Inferior parietal cortex (tissue), 1 donor: ENCODE measurements at regions not wholly inside any gene's neighbourhood (a gene's known extent, or its start where the extent isn't known, plus 50 kb on each side); places are given as distances from the start of the nearest gene placed in this dataset.

Source experiments
- DNase-seq: peaks from one replicate; pipeline ENCODE4 v3.0.0-alpha.2; 2016; ENCODE audit errors: extremely low spot score

- DNase-seq: no peak
Measured at GRCh38 chr15:79230766-79231165, 51.8 kb upstream of the ANKRD34C start.

DNA sequence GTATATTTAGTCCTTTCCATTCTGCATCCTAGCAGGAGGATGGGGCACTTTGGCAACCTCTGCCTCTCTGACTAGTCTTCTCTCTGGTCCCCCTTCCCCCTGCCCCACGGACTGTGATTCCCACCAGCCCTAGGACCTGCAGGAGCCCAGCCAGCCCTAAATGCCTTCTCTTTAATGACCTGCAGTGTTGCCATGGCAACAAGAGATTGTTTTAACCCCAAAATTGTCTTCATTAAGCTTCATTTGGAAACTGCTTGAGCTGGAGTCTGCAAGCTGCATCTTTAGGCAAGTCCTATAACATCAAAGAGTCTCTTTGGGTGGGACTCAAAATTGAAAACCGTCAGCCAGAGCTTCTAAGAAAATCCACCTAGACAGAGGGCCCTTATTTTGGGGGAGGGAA, 59.7 kb upstream of the ANKRD34C start:
- DNase-seq: no peak

DNA sequence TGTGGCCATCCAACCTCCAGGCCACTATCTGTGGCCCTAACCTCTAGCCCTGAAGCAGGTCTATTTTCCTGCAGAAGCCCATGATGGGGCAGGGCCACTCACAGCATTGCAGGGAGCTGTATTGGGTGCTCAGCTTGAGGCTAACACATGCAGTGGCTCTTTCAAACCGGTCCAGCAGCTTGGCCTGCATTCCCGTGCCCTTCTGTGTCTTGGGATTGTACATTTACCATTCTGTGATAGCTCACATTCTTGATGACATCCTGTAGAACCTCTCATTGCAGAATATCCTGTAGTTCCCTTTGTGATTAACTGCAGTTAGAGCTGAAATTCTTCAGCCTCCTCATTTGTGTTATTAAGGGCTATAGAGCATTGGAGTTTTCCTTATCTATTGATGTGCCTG, 60.8 kb upstream of the ANKRD34C start:
- DNase-seq: no peak

- no peak for DNase-seq
Measured at GRCh38 chr15:79219393-79220056, 63.0 kb upstream of the ANKRD34C start.

DNA sequence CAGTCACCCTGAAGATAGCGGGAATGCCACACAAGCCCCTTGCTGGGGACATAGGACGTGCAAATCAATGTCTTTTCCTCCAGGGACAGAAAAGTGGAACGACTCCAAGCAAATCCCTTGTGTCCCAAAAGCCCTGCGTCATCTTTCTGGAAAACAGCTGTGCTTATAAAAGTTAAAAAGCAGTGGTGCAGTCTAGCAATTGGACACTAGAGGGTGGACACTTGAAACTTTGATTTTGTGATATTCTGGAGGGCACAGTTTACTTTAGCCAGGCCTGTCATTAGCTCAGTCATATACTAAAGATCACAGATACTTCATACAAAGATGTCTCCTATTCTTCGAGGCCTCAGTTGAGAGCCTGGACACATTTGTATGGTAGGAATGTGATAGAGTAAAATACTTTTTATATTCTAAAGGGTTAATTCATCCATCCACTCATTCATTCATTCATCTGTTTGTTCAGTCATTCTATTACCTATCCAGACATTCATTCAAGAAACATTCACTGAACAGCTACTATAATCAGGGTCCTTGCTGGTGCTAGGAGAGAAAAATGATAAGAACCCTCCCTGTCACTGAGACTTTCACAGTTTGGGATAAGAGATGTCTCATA, 63.8 kb upstream of the ANKRD34C start:
- DNase-seq: peak; percentile 32

DNA sequence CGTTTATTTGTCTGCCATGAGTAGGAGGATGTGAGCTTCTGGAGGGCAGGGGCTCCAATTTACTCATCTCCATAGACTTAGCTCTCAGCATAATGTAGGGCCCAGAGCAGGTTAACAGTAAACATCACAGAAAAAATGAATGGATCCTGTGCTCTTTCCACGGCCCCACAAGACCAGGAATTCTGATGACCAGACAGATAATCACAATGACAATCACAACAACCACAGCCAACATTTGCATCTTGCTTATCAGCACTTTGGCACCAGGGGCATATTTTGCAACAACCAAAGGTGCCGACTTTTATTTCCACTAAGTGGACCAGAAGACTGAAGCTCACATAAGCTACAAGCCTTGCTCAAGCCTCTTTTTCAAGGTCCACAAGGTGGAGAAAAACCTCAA, 68.9 kb upstream of the ANKRD34C start:
- DNase-seq: no peak

DNA sequence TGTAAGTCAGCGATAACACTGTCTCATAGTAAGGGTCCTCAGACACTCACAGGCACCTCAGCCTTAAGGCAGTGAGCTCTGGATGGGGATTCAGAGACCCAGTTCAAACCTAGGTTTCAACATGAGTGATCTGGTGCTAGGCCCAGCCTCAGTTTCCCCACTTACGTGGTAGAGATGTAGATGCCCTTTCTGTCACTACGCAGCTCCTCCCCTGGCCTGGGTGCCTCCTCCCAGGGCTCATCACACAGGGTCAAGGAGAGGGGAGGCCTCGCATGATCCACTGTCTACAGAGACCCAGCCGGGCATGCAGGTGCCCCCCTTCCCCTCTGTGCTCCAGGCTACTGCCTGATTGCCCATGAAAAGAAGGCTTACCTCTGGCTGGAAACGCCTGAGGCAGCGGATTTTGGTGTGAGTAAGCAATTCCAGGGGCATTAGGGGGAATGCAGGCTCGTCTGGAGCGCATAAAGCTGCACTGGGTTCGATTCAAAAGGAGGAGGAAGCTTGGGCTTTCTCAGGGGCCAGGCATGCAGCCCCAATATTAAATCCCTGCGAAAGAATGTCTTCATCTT, 69.8 kb upstream of the ANKRD34C start:
- DNase-seq: no peak

GRCh38 chr15:79211481-79211880, 71.0 kb upstream of the ANKRD34C start:
- no peak for DNase-seq

DNA sequence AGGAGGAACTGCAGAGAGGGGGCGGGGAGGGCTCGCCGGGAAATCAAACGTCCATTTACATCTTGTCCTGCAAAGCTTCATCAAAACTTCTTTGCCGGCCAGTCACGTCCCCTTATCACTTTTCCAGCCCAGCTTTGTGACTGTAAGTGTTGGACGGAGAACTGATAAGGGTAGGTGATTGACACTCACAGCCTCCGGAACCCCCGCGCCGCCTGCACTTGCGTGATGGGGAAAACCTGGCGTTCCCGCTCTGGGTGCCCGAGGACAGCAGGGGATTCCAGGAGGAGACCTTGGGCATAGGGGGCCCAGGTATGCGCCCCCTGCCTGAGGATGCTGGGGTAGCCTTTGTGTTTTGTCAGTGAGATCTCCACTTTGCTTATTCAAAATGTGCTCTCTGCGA, 72.8 kb upstream of the ANKRD34C start:
- DNase-seq: no peak

- no peak for DNase-seq
Measured at GRCh38 chr15:79209116-79209515, 73.4 kb upstream of the ANKRD34C start.

DNA sequence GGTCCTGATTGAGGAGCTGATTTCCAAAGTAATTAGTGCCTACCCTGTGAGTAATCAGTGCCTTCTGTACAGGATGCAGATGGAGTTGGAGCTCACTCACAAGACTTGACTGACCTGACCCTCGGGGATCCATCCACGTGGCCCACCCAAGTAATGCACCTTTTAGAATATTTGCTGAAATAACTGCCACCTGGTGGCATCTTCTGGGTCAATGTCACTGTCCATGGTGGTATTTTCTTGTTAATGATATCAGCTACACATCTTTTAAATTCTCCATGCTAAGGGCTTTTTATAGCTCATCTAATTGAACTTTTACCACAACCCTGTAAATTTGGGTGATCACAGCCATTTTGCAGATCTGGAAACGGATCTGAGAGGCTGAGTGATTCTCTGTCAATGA, 74.3 kb upstream of the ANKRD34C start:
- DNase-seq: no peak

- DNase-seq: no peak
Measured at GRCh38 chr15:79206940-79207339, 75.6 kb upstream of the ANKRD34C start.

GRCh38 chr15:79204886-79205675, 77.4 kb upstream of the ANKRD34C start:
- no peak for DNase-seq

DNA sequence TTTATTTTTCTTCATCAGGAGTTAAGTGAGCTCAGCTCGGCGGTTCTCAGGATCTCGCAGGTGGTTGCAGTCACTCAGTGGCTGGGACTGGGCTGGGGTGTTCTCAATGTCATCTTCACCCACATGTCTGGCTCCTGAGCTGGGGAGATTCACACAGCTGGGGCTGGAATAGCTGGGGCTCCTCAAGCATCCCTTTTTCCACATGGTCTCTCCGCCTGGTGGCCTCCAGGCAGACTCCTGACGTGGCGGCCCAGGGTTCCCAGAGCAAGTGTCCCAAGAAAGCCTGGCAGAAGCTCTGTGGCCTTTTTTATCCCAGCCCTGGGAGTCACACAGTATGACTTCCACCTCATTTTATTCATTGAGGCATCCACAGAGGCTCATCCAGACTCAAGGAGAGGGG, 84.1 kb upstream of the ANKRD34C start:
- DNase-seq: no peak

- DNase-seq: no peak
Measured at GRCh38 chr15:79197285-79197684, 85.2 kb upstream of the ANKRD34C start.

DNA sequence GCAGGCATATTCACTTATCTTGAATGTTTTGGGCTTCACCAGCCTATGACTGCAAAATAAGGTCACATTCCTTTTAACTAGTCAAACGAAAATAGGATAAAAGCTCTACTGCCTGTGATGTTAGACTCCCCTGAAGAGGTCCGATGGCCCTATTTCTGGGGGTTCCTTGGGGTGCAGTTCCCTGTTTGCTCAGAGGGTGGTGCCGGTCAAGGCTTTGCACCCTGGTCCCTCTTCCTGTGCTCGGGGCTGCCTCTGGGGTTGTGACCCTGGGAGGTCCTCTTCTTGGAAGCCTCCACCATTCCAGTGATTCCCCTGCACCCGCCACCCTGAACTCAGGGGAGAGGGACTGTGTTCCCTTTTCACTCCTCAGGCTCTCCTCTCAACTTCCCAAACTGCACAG, 86.7 kb upstream of the ANKRD34C start:
- no peak for DNase-seq

GRCh38 chr15:79195239-79195638, 87.3 kb upstream of the ANKRD34C start:
- DNase-seq: no peak

DNA sequence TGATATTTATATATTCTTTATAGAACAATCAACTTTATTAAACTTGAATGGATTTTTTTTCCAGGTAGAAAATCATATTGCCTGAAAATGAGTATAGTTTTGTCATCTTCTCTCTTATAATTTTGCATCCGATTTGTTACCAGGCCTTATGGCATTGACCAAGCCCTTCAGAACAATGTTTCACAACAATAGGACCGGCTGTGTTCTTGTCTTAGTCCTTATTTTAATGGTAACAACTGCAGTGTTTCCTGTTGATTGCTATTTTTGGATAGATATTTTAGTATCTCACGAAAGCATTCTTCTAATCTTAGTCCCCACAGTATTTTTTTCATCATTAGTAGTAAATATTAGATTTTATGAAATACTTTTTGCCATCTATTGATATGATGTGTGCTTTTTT, 88.1 kb upstream of the ANKRD34C start:
- DNase-seq: no peak

DNA sequence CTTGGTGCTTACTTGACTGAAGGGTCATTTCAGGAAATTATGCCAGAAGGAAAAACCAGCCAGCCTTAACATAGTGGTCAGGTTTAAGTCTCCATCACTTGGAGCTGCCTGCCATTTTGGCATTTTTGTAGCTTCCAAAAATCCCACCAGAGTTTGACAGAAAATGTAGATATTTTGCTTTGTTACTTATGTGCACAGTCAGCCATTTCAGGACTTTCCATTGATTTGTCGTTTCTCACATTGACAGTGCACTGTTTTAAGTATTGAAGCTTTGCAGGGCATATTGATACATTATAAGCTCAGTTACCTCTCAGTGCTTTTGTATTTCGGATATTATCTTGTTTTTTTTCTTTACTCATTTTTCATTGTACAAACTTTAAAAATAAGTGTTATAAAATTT, 89.0 kb upstream of the ANKRD34C start:
- no peak for DNase-seq

DNA sequence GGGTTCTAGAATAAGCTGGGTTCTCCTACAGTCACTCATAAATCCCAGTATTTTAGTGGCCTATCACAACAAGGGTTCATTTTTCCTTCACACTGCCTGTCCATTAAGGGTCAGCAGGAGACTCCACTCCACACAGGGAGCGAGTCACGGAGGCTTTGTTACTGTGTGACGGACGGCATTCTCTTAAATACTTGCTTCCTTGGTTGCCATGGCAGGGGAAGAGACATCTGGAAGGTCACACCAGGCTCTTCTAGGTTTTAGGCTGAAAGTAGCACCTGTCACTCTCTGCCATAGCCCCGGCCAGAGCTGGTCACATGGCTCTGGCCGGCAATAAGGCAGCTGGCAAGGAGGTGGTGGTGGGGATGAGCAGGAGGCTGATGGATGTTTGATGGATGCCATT, 89.4 kb upstream of the ANKRD34C start:
- no peak for DNase-seq

DNA sequence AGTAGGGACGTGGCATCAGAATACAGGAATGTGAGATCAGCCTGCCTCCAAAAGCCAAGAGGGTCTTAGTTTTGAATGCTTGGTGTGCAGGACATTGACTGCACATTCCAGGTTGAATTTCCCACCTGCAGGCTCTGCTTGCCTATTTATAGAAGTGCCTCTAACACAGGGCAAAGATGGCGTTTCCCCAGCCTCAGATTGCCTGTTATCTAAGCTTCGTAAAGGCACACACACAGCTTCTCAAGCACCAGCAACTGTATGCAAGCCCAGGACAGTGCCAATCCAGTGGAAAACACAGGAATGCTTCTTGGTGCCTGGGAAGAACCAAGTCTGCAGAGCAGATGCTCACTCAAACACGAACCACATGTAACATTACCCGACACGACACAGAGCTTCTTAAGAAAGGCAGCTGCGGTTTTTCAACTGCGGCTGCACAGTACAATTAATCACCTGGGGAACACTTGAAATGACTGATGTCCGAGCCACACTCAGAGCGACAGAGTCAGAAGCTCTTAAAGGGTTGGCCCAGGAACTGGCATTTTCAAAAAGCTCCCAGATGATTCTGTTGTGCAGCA, 90.0 kb upstream of the ANKRD34C start:
- no peak for DNase-seq

- DNase-seq: no peak
Measured at GRCh38 chr15:79190093-79190492, 92.4 kb upstream of the ANKRD34C start.
